Esophagus squamous epithelium (tissue), 5 donors: ENCODE measurements at regions not wholly inside any gene's neighbourhood (a gene's known extent, or its start where the extent isn't known, plus 50 kb on each side); places are given as distances from the start of the nearest gene placed in this dataset.

ENCODE experiments used
- DNase-seq: peaks from one replicate; lab custom pipeline; 2025; lab: John Stamatoyannopoulos, UW
- H3K27ac ChIP-seq, 4 donors: fragments of 200-600 bp; sonication (generic); one replicate each; pipeline ENCODE4 v1.5.1; 2016 to 2019; ENCODE audit warnings: mild to moderate bottlenecking in 1 of 4
- H3K27me3 ChIP-seq, 4 donors: fragments of 200-600 bp; sonication (generic); 1 replicate in 3 of 4; 2 replicates in 1 of 4; pipeline versions ENCODE4 v1.5.1 to v1.6.0; 2017 to 2021; ENCODE audit warnings: antibody characterized with exemption in 1 of 4
- H3K36me3 ChIP-seq, 3 donors: fragments of 200-600 bp; sonication (generic); one replicate each; pipeline ENCODE4 v1.5.1; 2016 to 2019
- H3K4me1 ChIP-seq, 3 donors: fragments of 200-600 bp; sonication (generic); one replicate each; pipeline ENCODE4 v1.5.1; 2017 to 2019
- H3K4me3 ChIP-seq, 4 donors: fragments of 200-600 bp; sonication (generic); 1 replicate in 3 of 4; 2 replicates in 1 of 4; pipeline ENCODE4 v1.5.1; 2016 to 2019; ENCODE audit warnings: mild to moderate bottlenecking in 2 of 4, moderate library complexity in 1 of 4
- H3K9me3 ChIP-seq, 3 donors: fragments of 200-600 bp; sonication (generic); one replicate each; pipeline ENCODE4 v1.5.1; 2016 to 2019
- CTCF ChIP-seq, 6 experiments: fragments of 450-650 bp in 4 of 6; fragments of 200-600 bp in 2 of 6; sonication (generic) in 2 of 6; IDR thresholded peaks; one replicate each; pipeline ENCODE4 v1.5.1; 2016 to 2019; ENCODE audit warnings: antibody characterized with exemption in 6 of 6, mild to moderate bottlenecking in 4 of 6, moderate library complexity in 4 of 6
- POLR2A ChIP-seq, 4 donors: fragments of 450-650 bp; IDR thresholded peaks; one replicate each; pipeline ENCODE4 v1.6.1; 2017; ENCODE audit warnings: antibody characterized with exemption in 4 of 4, mild to moderate bottlenecking in 4 of 4, moderate library complexity in 3 of 4
- WGBS, 2 donors: methylation state at CpG; one replicate each; pipeline ENCODE4 v1.1.5; 2018; 5-methylcytosine and 5-hydroxymethylcytosine counted together
- intact Hi-C: fragments of 100-400 bp; cut with DNase I; formaldehyde crosslinking; loops from one replicate; pipeline ENCODE4 v1.15.0; 2022
- donor health status: DM: yes; HTN: yes; CAD: no.

DNA sequence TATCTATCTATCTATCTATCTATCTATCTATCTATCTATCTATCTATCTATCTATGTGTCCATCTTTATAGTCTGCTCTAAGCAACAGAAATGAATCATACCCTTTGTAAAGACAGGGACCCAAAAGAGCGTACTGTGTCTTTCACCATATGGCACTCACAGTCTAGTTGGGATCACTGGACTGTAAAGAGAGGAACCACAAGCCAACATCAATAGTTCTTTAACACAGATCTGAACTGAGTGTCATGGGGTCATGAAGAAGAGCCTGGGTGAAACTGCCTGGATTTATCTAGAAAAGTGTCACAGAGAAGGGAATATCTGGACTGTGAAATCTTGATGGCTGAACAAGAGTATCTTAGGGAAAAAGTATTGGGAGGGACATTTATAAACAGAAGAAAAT lies 619.1 kb upstream of the SOX9 start:
- H3K4me3 ChIP-seq: no peak overlapping the region
- intact Hi-C loops: no loop called here
- WGBS, 2 donors: 90% methylated on average over 1 of the region's 1 CpG
- no peak for DNase-seq
- TF ChIP-seq CTCF (IDR thresholded peaks at IDR 0.05) (no peak), POLR2A (IDR thresholded peaks at IDR 0.05) (no peak)
- no peaks in the 10 kb centered on the region for H3K9me3 ChIP-seq
- no peak overlapping the region for H3K27ac ChIP-seq
- H3K36me3 ChIP-seq: no peaks in the 10 kb centered on the region
- H3K4me1 ChIP-seq: peaks cover 0 to 19% (median 0%) of the 10 kb centered on the region in 3 donors
- no peaks in the 10 kb centered on the region for H3K27me3 ChIP-seq

DNA sequence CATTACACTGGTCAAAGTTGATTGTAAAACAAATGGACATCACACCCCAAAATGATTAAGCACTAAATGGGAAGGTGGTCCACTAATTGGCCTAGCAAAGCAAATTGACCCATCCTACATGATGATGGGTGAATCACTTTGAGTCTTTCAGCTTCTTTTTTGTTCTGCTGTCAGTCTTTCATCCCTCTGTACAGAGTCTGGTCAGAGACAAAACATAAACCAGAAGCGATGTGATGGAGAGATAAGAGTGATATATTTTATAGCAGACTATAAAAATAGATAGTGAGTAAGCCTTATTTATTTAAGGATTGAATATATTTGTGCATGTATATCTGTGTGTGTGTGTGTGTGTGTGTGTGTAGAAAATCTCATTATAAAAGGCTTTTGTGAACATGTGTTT lies 618.4 kb upstream of the SOX9 start:
- DNase-seq: no peak
- TF ChIP-seq POLR2A (IDR thresholded peaks at IDR 0.05) (no peak), CTCF (IDR thresholded peaks at IDR 0.05) (no peak)
- Histone ChIP-seq H3K4me3 (no peak overlapping the region), H3K4me1 (peaks cover 0 to 19% (median 0%) of the 10 kb centered on the region in 3 donors), H3K36me3 (no peaks in the 10 kb centered on the region), H3K27ac (no peak overlapping the region), H3K9me3 (no peaks in the 10 kb centered on the region), H3K27me3 (no peaks in the 10 kb centered on the region)
- intact Hi-C loops: no loop called here
- 83 to 93% methylated on average over 1 of the region's 1 CpG for WGBS, 2 donors

DNA sequence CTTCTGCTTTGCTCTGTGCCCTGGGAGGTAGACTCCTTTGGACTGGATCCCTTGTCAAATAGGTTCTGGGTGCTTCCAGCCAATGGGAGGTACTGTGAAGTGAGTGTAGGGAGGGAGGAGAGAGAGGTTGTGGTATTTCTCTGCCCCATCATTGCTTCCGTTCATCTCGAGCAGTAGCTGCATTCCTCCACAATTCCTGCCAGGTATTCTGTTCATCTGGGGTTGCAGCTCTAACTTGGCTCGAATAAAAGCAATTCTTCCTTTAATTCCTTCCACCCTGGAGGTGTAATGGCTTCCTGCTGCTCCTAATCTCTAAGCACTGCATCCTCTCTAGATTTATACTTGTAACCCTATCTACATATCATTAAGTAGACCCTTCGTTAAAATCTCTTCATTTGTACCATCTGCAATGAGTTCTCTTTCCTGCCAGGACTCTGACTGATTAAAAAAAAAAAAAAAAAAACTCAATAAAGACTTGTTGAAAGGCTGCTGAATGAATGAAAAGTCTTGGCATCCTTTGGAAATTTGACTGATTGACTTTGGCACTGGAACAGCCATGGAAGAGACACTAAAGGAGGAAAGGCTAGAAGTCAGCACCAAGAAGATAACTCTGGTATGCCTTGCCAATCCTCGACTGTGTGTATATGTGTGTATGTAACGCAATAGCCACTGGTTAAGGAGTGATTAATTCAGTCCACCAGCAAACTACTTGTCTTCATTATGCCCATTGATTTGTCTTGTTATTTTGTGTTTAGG lies 616.9 kb upstream of the SOX9 start:
- TF ChIP-seq CTCF (IDR thresholded peaks at IDR 0.05): no peak
- Histone ChIP-seq H3K36me3 (no peaks in the 10 kb centered on the region), H3K9me3 (no peaks in the 10 kb centered on the region), H3K4me1 (peaks cover 0 to 19% (median 0%) of the 10 kb centered on the region in 3 donors), H3K27ac (no peak overlapping the region), H3K4me3 (no peak overlapping the region), H3K27me3 (no peaks in the 10 kb centered on the region)
- 44 to 49% methylated on average over 6 of the region's 6 CpGs for WGBS, 2 donors
- no peak for DNase-seq
- intact Hi-C loops: no loop called here

- Histone ChIP-seq H3K4me1 (peaks cover 0 to 18% (median 0%) of the 10 kb centered on the region in 3 donors), H3K27ac (no peak overlapping the region), H3K27me3 (no peaks in the 10 kb centered on the region), H3K36me3 (no peaks in the 10 kb centered on the region), H3K4me3 (no peak overlapping the region), H3K9me3 (no peaks in the 10 kb centered on the region)
- 71 to 82% methylated on average over 2 of the region's 2 CpGs for WGBS, 2 donors
- DNase-seq: no peak
- TF ChIP-seq CTCF (IDR thresholded peaks at IDR 0.05): no peak
- TF ChIP-seq POLR2A (IDR thresholded peaks at IDR 0.05): no peak
- intact Hi-C loops: no loop called here
Observed at GRCh38 chr17:71505200-71505599, 615.6 kb upstream of the SOX9 start.

GRCh38 chr17:71505981-71506380 lies 614.8 kb upstream of the SOX9 start:
- Histone ChIP-seq H3K36me3 (no peaks in the 10 kb centered on the region), H3K27ac (no peak overlapping the region), H3K27me3 (no peaks in the 10 kb centered on the region), H3K4me1 (peaks cover 0 to 10% (median 0%) of the 10 kb centered on the region in 3 donors), H3K9me3 (no peaks in the 10 kb centered on the region), H3K4me3 (no peak overlapping the region)
- TF ChIP-seq POLR2A (IDR thresholded peaks at IDR 0.05): no peak
- TF ChIP-seq CTCF (IDR thresholded peaks at IDR 0.05): no peak
- WGBS, 2 donors: 84 to 85% methylated on average over 6 of the region's 6 CpGs
- intact Hi-C loops: no loop called here
- DNase-seq: no peak
